HG03139 (cell line): ENCODE measurements at regions not wholly inside any gene's neighbourhood (a gene's known extent, or its start where the extent isn't known, plus 50 kb on each side); places are given as distances from the start of the nearest gene placed in this dataset.

ENCODE experiments used
- ATAC-seq: cut with Tn5 transposase; IDR thresholded peaks from one replicate; pipeline ENCODE4 v1.9.1; 2021; ENCODE audit not compliant: unreplicated experiment

DNA sequence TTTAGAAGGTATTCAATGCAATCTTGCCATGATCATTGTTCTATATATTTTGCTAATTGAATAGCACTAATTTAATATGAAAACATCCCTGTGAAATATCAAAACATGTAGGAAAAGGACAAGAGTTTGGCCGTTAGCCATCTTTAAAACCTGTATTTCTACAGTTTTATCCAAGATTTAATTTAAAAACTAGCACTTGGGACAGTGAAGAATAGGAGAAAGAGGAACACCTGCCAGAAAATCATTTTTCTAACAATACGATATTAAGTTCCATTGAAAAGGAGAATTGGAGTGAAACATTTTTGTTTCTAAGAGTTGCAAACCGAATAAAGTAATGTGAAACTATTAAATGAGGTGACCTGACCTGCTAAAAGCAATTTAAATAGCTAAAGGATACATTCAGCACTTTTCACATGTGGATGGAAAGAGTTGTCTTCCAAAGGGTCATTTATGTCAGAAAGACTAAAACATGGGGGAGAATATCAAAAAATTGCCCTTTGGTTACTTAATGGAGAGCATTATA, 1673.6 kb upstream of the MIR17HG start:
- no peak for ATAC-seq

DNA sequence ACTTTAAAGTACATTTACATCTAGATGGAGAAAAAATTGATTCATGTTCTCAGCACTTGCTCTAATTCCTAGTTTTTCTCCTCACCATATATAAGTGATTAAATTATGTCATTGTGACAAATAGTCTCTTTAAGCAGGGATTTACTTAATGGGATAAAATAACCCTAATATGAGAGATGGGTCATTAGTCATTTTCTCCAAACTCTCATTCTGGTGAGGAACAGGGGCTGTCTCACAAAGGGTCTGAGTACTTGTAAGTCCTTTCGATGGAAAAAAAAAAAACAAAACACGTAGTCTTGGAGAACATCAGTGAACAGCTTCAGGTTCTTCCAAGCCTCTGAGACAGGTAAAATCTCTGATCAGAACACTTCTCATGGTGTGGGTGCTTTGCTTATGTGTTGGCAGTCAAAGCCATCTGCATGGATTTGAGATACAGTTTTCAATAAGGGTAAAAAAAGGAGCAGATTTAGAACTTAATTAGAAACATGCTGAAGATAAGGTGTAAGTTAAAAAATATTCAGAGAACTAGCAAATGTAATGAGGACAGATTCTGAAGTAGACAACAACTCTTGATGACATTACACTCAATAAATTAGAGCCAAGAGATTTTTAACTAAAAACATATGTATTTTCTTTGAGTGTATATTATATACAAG, 1668.9 kb upstream of the MIR17HG start:
- ATAC-seq: no peak

DNA sequence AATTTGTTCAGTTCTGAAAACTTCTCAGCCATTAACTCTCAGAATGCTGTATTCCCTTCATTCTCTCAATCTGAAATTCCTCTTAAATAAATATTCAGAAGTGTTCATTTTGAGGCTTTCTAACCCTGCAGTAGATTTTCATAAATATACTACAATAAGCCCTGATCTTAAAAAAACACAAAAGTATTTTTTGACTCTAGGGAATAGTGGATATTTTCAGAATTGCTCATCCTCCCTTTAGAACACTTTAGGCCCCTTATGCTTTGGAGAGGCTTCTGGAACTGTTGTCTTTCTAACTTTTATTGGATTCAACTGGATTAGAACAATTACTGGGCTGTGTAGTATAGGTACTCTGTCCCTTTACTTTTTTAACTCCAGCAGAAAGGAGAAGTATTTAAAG, 1662.6 kb upstream of the MIR17HG start:
- ATAC-seq: no peak

DNA sequence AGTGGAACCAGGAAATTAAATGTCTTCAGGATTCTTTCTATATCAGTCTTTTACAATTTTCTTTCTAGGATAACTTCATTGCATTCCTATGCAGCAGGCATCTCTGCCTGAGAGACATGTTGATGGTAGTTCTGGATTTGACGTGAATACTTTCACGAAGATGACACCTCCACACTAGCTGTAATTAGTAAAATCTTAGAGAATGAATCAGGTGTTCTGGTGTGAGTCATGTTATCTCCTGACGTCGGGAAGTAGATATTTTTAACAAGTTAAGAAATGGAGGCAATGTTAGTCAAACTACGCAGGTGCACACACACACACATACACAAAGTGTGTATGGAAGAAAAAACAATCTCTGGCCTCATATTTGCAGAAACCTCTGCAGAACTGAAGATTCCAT, 1661.3 kb upstream of the MIR17HG start:
- ATAC-seq: no peak

DNA sequence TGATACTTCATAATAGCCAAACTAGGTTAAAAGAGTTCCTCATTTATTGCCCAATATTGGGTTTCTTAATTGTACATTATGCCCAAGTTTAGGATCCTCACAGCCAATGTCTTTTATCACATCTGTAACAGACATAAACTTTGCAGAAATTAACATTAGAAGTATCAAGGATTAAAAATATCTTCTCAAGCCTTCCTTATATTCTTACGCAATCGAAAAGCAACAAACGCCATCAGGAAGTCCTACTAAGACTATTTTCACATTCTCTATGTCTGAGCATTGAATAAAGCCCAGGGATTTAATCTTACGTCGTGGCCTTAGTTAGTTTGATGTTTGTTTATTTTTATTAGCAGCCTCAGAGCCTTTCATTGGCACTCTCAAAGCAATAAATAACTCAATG, 1660.4 kb upstream of the MIR17HG start:
- no peak for ATAC-seq

DNA sequence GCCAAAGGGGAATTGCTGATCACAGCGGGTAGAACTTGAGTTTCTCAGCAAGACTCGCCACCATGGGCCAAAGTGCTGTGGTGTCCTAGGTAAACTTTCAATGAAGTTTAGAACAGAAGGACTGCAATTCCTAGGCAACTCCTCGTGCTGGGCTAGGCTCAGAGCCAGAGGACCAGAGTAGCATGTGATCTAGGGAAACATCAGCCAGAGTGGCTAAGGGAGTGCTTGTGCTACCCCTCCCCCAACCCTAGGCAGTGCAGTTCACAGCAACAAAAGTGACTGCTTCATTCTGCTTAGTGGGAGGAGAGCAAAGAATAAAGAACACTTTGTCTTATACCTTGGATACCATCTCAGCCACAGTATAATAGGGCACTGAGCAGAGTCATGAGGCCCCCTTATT, 1658.6 kb upstream of the MIR17HG start:
- no peak for ATAC-seq

DNA sequence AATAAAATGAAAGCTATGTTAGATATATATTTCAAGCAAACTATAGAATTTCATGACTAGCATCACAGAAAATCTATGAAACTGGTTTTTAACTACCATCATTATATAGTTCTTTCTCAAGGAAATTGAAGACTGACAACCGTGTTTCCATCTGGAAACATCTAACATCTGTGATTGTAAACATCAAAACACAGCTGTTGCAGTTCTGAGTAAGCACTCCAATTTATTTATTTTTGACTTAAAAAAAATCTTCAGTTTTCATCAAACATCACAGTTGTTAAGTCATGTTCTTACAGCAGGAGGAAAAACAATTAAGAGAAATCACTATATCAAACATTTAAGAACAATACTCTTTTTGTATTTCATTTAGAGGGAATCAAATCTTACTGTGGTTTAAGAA, 1653.0 kb upstream of the MIR17HG start:
- no peak for ATAC-seq

DNA sequence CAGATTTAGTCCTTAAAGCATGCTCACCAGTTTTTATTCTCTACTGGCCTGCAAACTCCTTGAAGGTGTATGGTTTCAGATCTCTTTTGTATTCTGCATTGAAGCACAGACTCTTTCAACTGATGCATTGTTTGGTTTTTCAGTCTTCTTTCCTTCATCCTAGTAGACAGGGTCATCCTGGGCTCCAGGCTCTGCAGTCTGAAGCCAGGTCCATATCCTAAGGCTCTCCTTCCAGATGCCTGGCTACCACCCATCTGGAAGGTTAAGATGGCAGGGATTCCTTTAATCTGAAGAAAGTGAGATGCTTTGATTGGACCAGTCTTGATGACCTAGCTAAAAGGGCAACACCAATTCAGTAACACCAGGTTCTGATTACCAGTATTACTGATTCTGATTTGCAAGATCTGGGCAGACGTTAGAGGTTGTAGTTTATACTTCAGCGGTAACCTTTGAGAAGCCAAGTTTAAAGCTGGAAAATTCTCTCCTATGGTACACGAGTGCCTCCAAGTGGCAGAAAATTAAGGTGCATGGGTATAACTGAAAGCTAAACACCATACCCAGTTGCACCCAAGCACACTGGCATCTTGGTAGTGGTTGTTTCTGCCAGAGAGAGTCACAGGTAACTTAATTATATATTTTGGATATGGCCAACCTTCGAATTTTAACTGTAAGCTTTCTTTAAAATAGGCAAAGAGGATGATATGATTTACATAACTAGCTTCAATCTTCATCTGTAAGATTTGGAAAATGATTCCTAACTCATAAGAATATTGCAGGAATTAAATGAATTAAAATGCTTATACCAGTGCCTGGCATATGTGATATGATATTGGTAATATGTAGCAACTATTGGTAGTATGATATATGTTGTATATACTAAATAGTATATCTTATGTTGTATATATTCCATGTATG, 1651.9 kb upstream of the MIR17HG start:
- no peak for ATAC-seq

DNA sequence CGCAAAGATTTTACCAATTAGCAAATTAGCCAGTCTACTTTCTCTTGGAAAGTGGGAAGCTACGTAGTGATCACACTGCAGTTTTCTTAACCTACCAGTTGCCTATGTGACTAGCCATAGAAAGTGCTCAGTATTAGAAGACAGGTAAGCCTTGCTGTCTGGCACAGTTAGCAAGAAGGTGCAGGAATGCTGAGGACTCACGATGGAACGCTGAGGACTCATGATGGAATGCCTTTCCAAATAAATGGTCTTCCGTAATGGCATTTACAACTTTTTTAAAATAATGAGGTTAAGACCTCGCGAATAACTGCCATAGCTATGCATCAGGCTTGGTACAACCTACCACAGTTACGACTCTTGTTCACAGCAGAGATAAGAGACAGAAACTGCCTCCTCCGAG, 1645.6 kb upstream of the MIR17HG start:
- no peak for ATAC-seq

DNA sequence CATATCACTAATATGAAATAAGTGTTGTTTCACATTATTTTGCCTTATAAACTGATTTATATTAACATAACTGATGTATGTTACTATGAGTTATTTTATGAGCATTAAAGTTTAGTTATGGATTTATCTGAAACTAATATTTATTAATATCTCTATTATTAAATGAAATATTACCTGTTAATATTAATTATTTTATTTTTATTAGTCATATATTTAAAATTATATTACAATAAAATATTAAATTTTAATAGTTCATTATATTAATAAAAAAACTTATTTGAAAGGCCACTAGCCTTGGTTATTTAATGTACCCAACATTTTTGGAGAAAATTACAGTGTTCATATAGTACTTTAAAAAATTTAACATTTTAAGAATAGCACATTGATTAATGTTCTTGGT, 1643.4 kb upstream of the MIR17HG start:
- no peak for ATAC-seq

DNA sequence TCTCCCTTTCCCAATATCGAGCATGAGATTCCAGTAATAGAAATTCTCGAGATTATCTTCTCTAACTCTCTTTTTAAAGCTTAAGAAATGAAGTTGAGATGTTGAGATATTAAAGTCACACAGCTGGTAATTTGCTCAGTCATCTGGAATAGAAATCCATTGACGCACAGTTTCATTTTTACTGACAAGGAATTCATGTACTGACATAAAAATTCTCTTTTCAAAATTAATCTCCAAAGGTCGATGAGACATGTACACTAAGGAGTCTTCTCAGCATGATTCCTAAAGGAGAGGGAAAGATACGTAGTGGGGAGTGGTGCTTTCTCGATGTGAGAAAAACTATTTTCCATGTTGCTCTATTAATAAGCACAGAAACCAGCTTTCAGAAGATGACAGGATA, 1639.5 kb upstream of the MIR17HG start:
- no peak for ATAC-seq

DNA sequence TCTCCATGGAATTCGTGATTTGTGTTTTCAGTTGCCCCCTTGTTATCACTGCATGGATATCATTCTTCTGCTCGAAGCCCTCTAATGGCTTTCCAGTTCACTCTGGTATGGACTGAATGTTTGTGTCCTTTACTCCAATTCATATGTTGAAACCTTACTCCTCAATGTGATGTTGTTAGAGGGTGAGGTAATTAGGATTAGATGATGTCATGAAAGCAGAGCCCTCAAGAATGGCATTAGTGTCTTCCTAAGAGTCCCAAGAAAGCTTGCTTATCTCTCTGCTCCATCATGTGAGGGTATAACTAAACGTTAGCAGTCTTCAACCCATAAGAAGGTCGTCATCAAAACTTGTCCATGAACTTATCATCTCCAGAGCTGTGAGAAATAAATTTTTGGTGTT, 1626.3 kb upstream of the MIR17HG start:
- ATAC-seq: no peak

DNA sequence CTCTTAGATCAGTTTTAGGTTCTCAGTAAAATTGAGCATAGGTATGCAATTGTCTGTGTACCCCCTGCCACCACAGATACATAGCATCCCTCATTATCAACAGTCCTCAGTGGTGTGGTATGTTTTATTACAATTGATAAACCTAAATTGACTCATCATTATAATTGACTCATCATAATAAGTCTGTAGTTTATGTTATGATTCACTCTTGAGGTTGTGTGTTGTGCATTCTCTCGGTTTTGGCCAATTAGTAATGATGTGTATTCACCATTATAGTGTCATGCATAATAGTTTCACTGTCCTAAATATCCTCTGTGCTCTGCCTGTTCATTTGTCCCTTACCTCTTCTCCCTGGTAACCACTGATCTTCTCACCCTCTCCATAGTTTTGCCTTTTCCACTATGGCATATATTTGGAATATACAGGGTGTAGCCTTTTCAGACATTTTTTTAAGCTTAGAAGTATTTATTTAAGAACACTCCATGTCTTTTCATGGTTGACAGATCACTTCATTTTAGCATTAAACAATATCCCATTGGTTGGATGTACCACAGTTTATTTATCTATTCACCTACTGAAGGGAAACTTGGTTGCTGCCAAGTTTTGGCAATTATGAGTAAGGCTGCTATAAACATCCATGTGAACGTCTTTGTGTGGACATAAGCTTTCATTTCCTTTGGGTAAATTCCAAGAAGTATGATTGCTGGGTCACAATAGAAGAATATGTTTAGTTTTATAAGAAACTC, 1620.6 kb upstream of the MIR17HG start:
- no peak for ATAC-seq

DNA sequence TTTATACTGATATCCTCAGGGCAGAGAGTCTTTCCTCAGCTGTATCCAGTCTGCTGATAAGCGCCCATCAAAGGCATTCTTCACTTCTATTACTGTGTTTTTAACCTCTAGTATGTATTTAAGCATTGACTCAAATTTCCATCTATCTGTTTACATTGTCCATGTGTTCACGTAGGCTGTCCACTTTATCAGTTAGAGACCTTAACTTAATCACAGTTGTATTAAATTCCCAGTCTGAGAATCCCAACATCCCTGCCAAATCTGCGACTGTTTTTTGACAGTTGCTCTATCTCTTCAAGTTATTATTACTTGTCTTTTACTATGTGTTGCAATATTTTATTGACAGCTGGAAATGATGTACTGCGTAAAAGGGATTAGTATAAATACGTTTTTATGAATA, 1613.7 kb upstream of the MIR17HG start:
- ATAC-seq: no peak

DNA sequence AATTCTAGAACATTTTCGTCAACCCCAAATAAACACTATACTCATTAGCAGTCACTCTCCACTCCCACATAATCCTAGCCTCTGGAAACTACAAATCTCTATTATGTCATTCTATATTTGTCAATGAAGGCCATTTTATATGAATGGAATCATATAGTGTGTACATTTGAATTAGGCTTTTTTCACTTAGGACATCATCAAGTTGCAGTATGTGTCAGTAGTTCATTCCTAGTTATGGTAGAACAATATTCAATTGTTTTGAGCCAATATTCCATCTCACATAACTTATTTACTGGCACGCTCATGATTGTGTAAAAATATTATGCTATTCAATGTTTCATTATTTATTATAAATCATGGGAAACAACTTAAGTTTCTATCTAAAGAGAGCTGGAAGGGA, 1610.4 kb upstream of the MIR17HG start:
- no peak for ATAC-seq

DNA sequence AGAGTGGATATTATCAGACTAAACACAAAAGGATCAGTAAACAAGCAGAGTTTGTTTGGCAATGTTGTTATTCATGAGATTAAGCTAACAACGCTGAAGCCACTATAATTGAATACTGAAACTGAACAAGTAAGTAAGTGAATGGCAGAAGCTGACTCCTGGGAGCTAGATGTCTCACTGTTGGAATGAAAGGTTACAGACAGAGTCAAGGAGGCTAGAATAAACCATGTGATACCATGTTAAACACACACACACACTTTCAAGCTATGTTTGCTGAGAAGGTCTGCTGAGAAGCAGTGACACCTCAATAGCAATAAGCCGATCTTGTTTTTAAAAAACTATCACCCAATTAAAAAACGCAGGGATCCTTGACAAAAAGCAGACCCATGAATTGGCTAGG, 1609.4 kb upstream of the MIR17HG start:
- ATAC-seq: no peak

DNA sequence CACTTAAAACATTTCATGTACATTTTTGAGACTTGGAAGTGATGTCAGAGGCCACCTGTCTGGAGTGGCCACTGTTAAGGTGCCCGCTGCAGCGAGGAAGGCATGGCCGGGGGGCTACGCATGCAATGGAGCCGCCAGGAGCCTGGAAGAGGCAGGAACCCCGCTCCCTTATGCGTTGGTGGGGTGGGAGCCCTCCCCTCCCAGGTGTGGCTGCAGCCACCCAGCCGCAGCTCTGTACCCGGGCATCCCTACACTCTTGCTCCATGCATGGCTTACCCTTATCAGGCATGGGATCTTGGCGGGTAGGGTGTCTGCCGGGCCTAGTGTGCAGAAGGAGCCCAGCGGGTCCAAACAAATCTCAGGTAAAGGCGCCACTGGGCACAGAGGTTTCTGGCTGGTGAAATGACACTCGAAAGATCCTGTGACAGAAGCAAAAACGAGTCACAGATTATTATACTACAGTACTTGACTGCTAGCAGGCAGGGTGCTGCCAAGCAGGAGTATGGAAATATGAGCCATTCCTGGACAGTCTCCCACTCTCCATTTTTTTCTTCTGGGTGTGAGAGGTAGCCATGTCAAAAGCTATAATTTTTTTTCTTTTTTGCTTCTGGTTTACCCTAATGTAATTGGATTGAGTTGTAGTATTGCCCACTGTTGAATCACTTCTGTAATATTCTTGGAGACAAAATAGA, 1606.3 kb upstream of the MIR17HG start:
- no peak for ATAC-seq

DNA sequence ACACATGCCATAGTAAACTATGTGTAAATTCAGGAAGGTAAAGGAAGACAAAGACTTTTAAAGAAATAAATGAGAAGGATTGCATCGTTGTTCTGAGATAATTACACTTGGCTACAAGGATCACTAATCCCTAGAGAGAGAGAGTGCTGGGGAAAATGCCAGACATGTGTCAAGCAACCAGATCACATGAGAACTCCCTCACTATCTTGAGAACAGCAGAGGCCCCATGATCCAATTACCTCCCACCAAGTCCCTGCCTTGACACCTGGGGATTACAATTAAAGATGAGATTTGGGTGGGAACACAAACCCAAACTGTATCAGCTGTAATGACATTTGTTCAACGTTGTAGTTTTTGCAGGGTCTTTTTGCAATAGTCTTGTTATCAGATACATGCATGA, 1600.9 kb upstream of the MIR17HG start:
- ATAC-seq: no peak

DNA sequence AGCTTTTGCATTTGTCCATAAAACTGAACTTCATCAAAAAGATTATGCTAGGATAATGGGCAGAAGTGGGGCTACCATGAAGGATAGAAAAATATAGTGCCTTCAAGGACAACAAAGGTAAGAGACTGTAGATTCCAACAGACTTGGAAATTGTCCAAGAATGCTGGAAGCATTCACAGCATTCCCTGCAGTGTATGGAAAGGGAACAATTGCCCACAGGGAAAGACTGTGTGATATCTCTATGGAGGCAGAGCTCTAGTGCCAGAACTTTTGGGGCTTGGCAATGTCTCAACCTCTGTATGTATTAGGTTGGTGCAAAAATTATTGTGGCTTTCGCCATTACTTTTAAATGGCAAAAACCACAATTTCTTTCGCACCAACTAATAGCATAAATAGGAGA, 1598.8 kb upstream of the MIR17HG start:
- ATAC-seq: no peak

DNA sequence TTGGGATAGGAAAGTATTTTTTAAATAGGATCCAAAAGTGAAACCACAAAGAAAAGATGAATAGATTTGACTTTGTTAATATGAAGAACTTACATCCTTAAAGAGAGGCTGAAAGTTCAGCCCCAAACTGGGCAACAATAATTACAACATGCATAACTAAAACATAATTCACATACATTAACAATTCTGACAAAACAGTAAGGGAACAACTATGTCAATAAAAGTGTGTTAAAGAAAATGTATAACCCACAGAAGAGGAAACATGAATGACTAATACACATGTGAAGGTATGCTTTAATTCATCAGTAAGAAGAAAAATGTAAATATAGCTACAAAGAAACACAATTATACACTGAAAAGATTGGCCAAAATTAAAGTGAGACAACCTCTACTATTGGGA, 1597.6 kb upstream of the MIR17HG start:
- ATAC-seq: no peak

DNA sequence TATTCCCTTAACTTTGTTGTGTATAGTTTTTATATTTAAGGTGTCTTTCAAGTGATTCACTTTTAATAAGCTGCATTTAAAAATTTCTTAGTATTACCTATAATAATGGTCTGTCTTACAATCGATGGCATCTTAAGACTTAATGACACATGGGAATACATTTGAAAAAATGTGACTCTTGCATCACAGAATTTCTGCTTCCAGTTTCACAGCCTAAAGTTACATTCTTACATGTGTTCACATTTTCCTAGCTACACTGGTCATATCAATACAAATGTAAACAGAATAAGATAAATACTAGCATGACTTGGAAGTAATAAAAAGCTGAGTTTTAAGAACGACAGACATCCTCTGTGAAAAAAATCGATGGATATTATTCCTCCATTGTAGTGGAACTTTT, 1597.1 kb upstream of the MIR17HG start:
- no peak for ATAC-seq
